ENCODE measurements at regions not wholly inside any gene's neighbourhood (a gene's known extent, or its start where the extent isn't known, plus 50 kb on each side); places are given as distances from the start of the nearest gene placed in this dataset.
A peak's percentile ranks its signal among the peaks of the same experiment; 100 is the strongest.

DNA sequence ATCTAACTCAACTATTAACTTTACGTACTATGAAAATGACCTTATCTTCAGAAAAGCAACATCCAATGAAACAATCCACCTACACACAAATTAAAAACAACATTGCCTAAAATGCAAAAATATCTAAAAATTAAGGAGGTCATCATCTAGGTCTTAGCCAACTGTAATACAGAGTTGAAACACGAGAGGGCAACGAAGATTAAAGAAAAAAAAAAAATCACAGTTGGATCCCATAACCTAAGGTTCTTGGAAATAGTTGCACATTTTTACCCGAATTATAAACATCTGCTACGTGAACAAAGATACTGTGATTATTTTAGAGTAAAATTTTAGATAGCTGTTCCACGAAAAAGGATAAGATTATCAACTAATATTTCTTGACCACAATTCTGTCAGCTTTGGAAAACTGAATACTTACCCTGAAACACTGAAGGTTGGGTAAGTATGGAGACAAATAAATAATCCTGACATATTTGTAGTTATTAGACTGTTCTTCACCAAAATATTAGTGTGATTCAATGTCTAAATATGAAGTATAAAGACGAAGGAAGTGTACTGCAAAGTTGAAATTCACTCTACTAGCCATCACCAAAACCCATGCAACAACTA lies 88.0 kb upstream of the AK4 start:
- Histone ChIP-seq H3K36me3 (peaks cover 43% of the 10 kb centered on the region), H3K4me3 (ENCODE audit: low read depth in 1 of 2, low read length in 1 of 2) (no peak overlapping the region), H3K27me3 (no peaks in the 10 kb centered on the region), H3K9me3 (no peaks in the 10 kb centered on the region), H3K4me1 (ENCODE audit: control insufficient read depth in 1 of 2, insufficient read depth in 1 of 2, low read depth in 1 of 2, low read length in 1 of 2) (peaks cover 54 to 82% of the 10 kb centered on the region in 2 experiments), H3K27ac (peak overlapping the region; percentile 26)
- TF ChIP-seq, protein P1, sequence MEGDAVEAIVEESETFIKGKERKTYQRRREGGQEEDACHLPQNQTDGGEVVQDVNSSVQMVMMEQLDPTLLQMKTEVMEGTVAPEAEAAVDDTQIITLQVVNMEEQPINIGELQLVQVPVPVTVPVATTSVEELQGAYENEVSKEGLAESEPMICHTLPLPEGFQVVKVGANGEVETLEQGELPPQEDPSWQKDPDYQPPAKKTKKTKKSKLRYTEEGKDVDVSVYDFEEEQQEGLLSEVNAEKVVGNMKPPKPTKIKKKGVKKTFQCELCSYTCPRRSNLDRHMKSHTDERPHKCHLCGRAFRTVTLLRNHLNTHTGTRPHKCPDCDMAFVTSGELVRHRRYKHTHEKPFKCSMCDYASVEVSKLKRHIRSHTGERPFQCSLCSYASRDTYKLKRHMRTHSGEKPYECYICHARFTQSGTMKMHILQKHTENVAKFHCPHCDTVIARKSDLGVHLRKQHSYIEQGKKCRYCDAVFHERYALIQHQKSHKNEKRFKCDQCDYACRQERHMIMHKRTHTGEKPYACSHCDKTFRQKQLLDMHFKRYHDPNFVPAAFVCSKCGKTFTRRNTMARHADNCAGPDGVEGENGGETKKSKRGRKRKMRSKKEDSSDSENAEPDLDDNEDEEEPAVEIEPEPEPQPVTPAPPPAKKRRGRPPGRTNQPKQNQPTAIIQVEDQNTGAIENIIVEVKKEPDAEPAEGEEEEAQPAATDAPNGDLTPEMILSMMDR (IDR thresholded peaks at IDR 0.05), result peak; percentile 59

DNA sequence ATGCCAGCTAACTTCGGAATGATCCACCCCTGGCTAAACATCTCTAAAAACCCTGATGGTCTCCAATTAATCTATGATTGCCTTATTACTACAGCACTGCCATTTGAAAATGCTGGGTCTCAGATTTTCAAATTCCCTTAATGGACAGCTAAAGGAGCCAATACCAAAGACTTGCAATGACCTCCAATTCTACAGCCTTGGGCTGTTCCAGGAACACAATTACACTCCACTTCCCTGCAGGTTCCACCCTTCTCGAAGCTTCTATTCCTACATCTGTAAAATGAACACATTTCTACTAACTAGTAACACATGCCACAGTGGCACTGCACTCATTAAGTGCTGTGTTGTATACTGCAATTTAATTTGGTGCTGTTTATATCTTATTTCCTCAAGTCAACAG lies 85.7 kb upstream of the AK4 start:
- Histone ChIP-seq H3K4me3 (ENCODE audit: low read depth in 1 of 2, low read length in 1 of 2) (peak overlapping the region in 1 of 2 experiments; percentile 12), H3K9me3 (no peaks in the 10 kb centered on the region), H3K36me3 (peaks cover 29% of the 10 kb centered on the region), H3K27me3 (no peaks in the 10 kb centered on the region), H3K4me1 (ENCODE audit: control insufficient read depth in 1 of 2, insufficient read depth in 1 of 2, low read depth in 1 of 2, low read length in 1 of 2) (peaks cover 42 to 59% of the 10 kb centered on the region in 2 experiments), H3K27ac (peak overlapping the region; percentile 51)
- TF ChIP-seq, protein P1 (IDR thresholded peaks at IDR 0.05), result no peak

DNA sequence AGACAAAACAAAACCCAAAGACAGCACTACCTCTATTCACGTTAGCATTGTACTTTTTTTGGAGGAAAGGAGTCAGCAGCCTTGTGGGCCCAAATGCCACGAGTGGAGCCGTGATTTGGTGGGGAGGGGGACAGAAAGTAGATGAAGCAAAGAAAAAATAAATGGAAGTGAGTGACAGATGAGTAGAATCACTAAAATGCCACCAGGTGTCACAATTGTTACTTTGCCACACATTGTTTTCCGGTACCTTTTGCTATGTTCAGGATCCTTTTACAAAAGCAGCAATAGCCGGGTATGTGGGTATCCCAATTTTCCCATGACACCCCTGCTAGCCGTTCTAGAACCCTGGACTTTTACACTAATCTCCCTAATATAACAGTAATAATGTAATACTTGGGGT lies 85.0 kb upstream of the AK4 start:
- TF ChIP-seq, protein P1 (IDR thresholded peaks at IDR 0.05), result no peak
- Histone ChIP-seq H3K27me3 (no peaks in the 10 kb centered on the region), H3K27ac (peak overlapping the region; percentile 51), H3K36me3 (peaks cover 22% of the 10 kb centered on the region), H3K4me3 (ENCODE audit: low read depth in 1 of 2, low read length in 1 of 2) (peak overlapping the region in 1 of 2 experiments; percentile 12), H3K9me3 (no peaks in the 10 kb centered on the region), H3K4me1 (ENCODE audit: control insufficient read depth in 1 of 2, insufficient read depth in 1 of 2, low read depth in 1 of 2, low read length in 1 of 2) (peaks cover 39 to 54% of the 10 kb centered on the region in 2 experiments)

DNA sequence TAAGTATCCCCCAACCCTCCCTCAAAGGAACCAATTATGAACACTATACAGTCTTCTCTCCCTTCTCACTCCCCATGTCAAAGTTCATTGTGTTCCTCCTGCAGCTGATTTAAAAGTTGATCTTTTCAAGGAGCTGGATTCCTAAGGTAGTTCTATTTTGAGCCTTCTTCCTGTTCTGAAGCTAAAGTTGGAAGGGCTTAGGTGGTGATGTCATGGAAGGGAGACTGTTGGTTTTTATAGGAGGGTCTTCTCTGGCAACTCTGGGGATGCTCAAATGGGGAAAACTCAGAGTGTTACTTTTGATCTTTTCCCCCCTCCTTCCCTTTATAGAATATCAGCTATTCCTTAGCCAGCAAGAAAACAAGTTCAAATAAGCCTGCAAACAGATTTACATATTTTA lies 83.0 kb upstream of the AK4 start:
- H3K27ac ChIP-seq, result peak overlapping the region; percentile 100
- no peaks in the 10 kb centered on the region for H3K9me3 ChIP-seq
- H3K4me3 ChIP-seq (ENCODE audit: low read depth in 1 of 2, low read length in 1 of 2), result peak overlapping the region; percentile 67 to 90
- H3K27me3 ChIP-seq, result no peaks in the 10 kb centered on the region
- peaks cover 51 to 54% of the 10 kb centered on the region in 2 experiments for H3K4me1 ChIP-seq (ENCODE audit: control insufficient read depth in 1 of 2, insufficient read depth in 1 of 2, low read depth in 1 of 2, low read length in 1 of 2)
- TF ChIP-seq, protein P1 (IDR thresholded peaks at IDR 0.05), result no peak
- peaks cover 14% of the 10 kb centered on the region for H3K36me3 ChIP-seq

DNA sequence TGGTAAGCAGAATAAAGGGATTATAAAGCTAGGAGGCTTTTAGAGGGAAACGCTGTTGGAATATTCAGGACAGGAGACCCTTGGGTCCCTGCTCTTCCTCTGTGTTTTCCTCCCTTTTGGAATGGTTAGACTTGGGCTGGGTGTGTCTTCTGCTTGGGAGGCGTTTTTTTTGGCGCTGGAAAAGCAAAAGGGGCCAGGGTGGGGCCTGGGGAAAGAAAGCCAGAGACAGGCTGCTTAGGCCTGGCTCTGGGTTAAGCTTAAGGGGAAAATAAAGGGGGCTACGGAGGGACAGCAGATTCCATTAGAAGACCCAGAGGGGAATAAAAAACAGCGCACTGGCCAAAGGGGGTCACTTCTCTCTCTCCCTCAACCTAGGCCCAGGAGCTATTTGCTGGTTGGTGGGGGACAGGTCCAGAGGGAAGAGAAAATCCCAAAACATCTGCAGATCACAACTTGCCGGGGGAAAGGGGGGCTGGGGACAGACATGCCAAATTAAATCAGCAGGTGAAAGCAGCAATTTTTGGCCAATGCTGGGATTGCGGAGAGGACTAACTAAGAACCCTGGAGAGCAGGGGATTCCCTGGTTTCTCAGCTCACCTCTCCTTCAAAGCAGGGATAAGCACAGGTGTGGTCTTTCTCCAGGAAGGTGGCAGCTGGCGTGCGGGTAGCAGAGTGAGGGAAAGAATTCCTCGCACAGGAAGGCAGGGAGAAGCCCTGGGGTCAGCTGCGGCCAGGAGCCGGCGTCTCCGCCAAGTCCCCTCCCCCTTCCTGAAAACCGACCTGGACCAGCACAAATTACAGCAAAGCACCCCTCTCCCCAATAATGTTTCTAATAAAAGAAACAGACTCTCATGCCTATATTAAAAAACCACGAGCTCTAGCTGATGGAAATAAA lies 82.2 kb upstream of the AK4 start:
- H3K36me3 ChIP-seq, result peaks cover 14% of the 10 kb centered on the region
- TF ChIP-seq, protein P1 (IDR thresholded peaks at IDR 0.05), result no peak
- no peaks in the 10 kb centered on the region for H3K9me3 ChIP-seq
- peaks cover 46 to 51% of the 10 kb centered on the region in 2 experiments for H3K4me1 ChIP-seq (ENCODE audit: control insufficient read depth in 1 of 2, insufficient read depth in 1 of 2, low read depth in 1 of 2, low read length in 1 of 2)
- H3K27ac ChIP-seq, result peak overlapping the region; percentile 100
- no peaks in the 10 kb centered on the region for H3K27me3 ChIP-seq
- peak overlapping the region; percentile 67 to 90 for H3K4me3 ChIP-seq (ENCODE audit: low read depth in 1 of 2, low read length in 1 of 2)
